HepG2 (cell line): ENCODE measurements at regions not wholly inside any gene's neighbourhood (a gene's known extent, or its start where the extent isn't known, plus 50 kb on each side); places are given as distances from the start of the nearest gene placed in this dataset.

Experiments used
- ATAC-seq: fragments of 200-7000 bp; cut with Tn5 transposase; 3 replicates; pipeline ENCODE4 v1.9.1; 2020; ENCODE audit warnings: mild to moderate bottlenecking, moderate library complexity
- BruUV-seq: library from RNA; stranded (reverse); fragments of 400-500 nt; replicated peaks from 2 replicates; lab custom pipeline; 2021; lab: Mats Ljungman, UMichigan
- CTCF ChIA-PET: fragments of 300-600 bp; formaldehyde crosslinking; extraction: SDS; loops from one replicate; lab custom pipeline; 2021; ENCODE audit warnings: low total read pairs, inconsistent platforms, low intra/inter-chr PET ratio; lab: Yijun Ruan, JAX
- POLR2A ChIA-PET: fragments of 350-600 bp; sonication (Branson Sonifier 250); formaldehyde crosslinking; loops from one replicate; lab custom pipeline; 2020; ENCODE audit warnings: antibody characterized with exemption, inconsistent platforms; lab: Yijun Ruan, JAX
- DNase-seq: peaks from one replicate; pipeline ENCODE4 v3.0.0-alpha.2; 2015; ENCODE audit warnings: low spot score
- FAIRE-seq: peaks from 3 replicates; lab custom pipeline; 2011; peaks lifted over from hg19 to GRCh38; lab: Jason Lieb, UNC
- H2AFZ ChIP-seq: one replicate; pipeline ENCODE4 v1.6.1; 2011; ENCODE audit warnings: low read length, inconsistent platforms
- H3K27ac ChIP-seq: fragments of 300-600 bp; 3 replicates; pipeline ENCODE4 v1.8.0; 2011; ENCODE audit warnings: mixed run types, mild to moderate bottlenecking, mixed read lengths, low read length, inconsistent platforms; ENCODE audit not compliant: insufficient read depth; ENCODE audit errors: extremely low read length
- H3K27me3 ChIP-seq, 2 experiments: fragments of 200-600 bp in 1 of 2; 2 replicates in 1 of 2; 3 replicates in 1 of 2; pipeline versions ENCODE4 v1.6.0 to v1.8.0; 2011; ENCODE audit warnings: low read length in 2 of 2, mild to moderate bottlenecking in 2 of 2, moderate library complexity in 2 of 2, inconsistent platforms in 1 of 2; ENCODE audit not compliant: insufficient read depth in 2 of 2, control insufficient read depth in 1 of 2
- H3K36me3 ChIP-seq, 2 experiments: fragments of 200-600 bp in 1 of 2; replicated peaks in 1 of 2; 2 replicates in 1 of 2; 3 replicates in 1 of 2; pipeline versions ENCODE4 v1.5.1 to v1.8.0; 2011; ENCODE audit warnings: low read length in 2 of 2, inconsistent platforms in 1 of 2; ENCODE audit not compliant: insufficient read depth in 2 of 2, control insufficient read depth in 1 of 2
- H3K4me1 ChIP-seq: 2 replicates; pipeline ENCODE4 v1.5.1; 2012; ENCODE audit warnings: low read length, inconsistent platforms; ENCODE audit not compliant: insufficient read depth
- H3K4me2 ChIP-seq: 2 replicates; pipeline ENCODE4 v1.6.0; 2011; ENCODE audit warnings: low read depth, low read length, inconsistent platforms
- H3K4me3 ChIP-seq, 3 experiments: fragments of 200-600 bp in 1 of 3; sonication (generic), shearing (Covaris generic) in 1 of 3; replicated peaks in 1 of 3; 2 replicates each; pipeline ENCODE4 v1.5.1; 2011 to 2016; ENCODE audit warnings: low read length in 3 of 3, inconsistent platforms in 2 of 3, low read depth in 2 of 3, mild to moderate bottlenecking in 2 of 3, control low read depth in 1 of 3, mixed read lengths in 1 of 3; ENCODE audit not compliant: insufficient read depth in 1 of 3
- H3K79me2 ChIP-seq: one replicate; pipeline ENCODE4 v1.6.1; 2011; ENCODE audit warnings: low read length, inconsistent platforms; ENCODE audit not compliant: insufficient read depth
- H3K9ac ChIP-seq: 2 replicates; pipeline ENCODE4 v1.6.0; 2011; ENCODE audit warnings: mild to moderate bottlenecking, low read depth, low read length, inconsistent platforms; ENCODE audit not compliant: insufficient read depth
- H3K9me3 ChIP-seq: 2 replicates; pipeline ENCODE4 v1.5.1; 2012; ENCODE audit warnings: mild to moderate bottlenecking, low read length
- H4K20me1 ChIP-seq: 2 replicates; pipeline ENCODE4 v1.6.0; 2011; ENCODE audit warnings: inconsistent platforms, mild to moderate bottlenecking, low read length, moderate library complexity; ENCODE audit not compliant: insufficient read depth
- CEBPB ChIP-seq: IDR thresholded peaks from 2 replicates; pipeline ENCODE4 v1.6.1; 2011; ENCODE audit warnings: low read depth, low read length, improper control_type of control experiment, borderline replicate concordance
- MAZ ChIP-seq, 2 experiments: sonication (generic) in 1 of 2; formaldehyde crosslinking in 1 of 2; IDR thresholded peaks; 2 replicates each; pipeline versions ENCODE4 v1.5.0 to v1.6.1; 2012 to 2020; ENCODE audit warnings: low read depth in 2 of 2, mild to moderate bottlenecking in 2 of 2, borderline replicate concordance in 1 of 2, improper control_type of control experiment in 1 of 2, low read length in 1 of 2, missing genetic modification reagents in 1 of 2, moderate library complexity in 1 of 2
- NR2F6 ChIP-seq, 2 experiments: IDR thresholded peaks; 2 replicates each; pipeline ENCODE4 v1.6.1; 2016; ENCODE audit warnings: antibody characterized with exemption in 1 of 2, mild to moderate bottlenecking in 1 of 2
- SIX4 ChIP-seq: sonication (generic); formaldehyde crosslinking; IDR thresholded peaks from 2 replicates; pipeline ENCODE4 v1.4.0; 2020; ENCODE audit warnings: missing genetic modification reagents
- SKI ChIP-seq: fragments of 450-650 bp; IDR thresholded peaks from one replicate; pipeline ENCODE4 v1.6.1; 2018; ENCODE audit warnings: mild to moderate bottlenecking; ENCODE audit not compliant: partially characterized antibody
- TRAFD1 ChIP-seq: sonication (generic); formaldehyde crosslinking; IDR thresholded peaks from 2 replicates; pipeline ENCODE4 v1.5.1; 2020; ENCODE audit warnings: missing genetic modification reagents, mild to moderate bottlenecking, borderline replicate concordance
- ZFP82 ChIP-seq: sonication (generic); formaldehyde crosslinking; IDR thresholded peaks from 2 replicates; pipeline ENCODE4 v1.5.1; 2020; ENCODE audit warnings: mild to moderate bottlenecking, missing genetic modification reagents, borderline replicate concordance
- ZNF30 ChIP-seq: sonication (generic); formaldehyde crosslinking; IDR thresholded peaks from 2 replicates; pipeline ENCODE4 v1.5.0; 2020; ENCODE audit warnings: mild to moderate bottlenecking, missing genetic modification reagents
- ZNF841 ChIP-seq: sonication (generic); formaldehyde crosslinking; IDR thresholded peaks from 2 replicates; pipeline ENCODE4 v1.8.1; 2023; ENCODE audit warnings: missing genetic modification reagents, borderline replicate concordance
- WGBS: methylation state at CpG from one replicate; pipeline ENCODE4 v1.1.6; 2017; ENCODE audit warnings: low lambda C conversion rate; 5-methylcytosine and 5-hydroxymethylcytosine counted together
- in situ Hi-C: cut with HindIII; loops from 2 replicates; pipeline ENCODE4 v1.10.0; 2017; ENCODE audit warnings: low pct_unique_long_range_greater_than_20kb; ENCODE audit not compliant: extremely low pct_ligation_motif_present
- intact Hi-C: fragments of 100-400 bp; cut with micrococcal nuclease; formaldehyde crosslinking; loops from one replicate; pipeline ENCODE4 v1.10.0; 2022; ENCODE audit not compliant: unreplicated experiment
- TF ChIP-seq, protein P1 (sequence below): sonication (generic); formaldehyde crosslinking; IDR thresholded peaks from 2 replicates; pipeline ENCODE4 v1.5.1; 2020; ENCODE audit warnings: mild to moderate bottlenecking, missing genetic modification reagents, moderate library complexity

GRCh38 chr12:102675672-102676071, 195.3 kb upstream of the IGF1 start:
- no peak for ATAC-seq
- H3K4me3 ChIP-seq, result no peak overlapping the region
- POLR2A ChIA-PET, result no interaction called here
- TF ChIP-seq, protein P1, sequence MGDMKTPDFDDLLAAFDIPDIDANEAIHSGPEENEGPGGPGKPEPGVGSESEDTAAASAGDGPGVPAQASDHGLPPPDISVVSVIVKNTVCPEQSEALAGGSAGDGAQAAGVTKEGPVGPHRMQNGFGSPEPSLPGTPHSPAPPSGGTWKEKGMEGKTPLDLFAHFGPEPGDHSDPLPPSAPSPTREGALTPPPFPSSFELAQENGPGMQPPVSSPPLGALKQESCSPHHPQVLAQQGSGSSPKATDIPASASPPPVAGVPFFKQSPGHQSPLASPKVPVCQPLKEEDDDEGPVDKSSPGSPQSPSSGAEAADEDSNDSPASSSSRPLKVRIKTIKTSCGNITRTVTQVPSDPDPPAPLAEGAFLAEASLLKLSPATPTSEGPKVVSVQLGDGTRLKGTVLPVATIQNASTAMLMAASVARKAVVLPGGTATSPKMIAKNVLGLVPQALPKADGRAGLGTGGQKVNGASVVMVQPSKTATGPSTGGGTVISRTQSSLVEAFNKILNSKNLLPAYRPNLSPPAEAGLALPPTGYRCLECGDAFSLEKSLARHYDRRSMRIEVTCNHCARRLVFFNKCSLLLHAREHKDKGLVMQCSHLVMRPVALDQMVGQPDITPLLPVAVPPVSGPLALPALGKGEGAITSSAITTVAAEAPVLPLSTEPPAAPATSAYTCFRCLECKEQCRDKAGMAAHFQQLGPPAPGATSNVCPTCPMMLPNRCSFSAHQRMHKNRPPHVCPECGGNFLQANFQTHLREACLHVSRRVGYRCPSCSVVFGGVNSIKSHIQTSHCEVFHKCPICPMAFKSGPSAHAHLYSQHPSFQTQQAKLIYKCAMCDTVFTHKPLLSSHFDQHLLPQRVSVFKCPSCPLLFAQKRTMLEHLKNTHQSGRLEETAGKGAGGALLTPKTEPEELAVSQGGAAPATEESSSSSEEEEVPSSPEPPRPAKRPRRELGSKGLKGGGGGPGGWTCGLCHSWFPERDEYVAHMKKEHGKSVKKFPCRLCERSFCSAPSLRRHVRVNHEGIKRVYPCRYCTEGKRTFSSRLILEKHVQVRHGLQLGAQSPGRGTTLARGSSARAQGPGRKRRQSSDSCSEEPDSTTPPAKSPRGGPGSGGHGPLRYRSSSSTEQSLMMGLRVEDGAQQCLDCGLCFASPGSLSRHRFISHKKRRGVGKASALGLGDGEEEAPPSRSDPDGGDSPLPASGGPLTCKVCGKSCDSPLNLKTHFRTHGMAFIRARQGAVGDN (CRISPR knock-in tag), result no peak
- TF ChIP-seq ZNF30 (CRISPR knock-in tag) (no peak), SIX4 (CRISPR knock-in tag) (no peak)
- peaks cover 19% of the 10 kb centered on the region for H3K9me3 ChIP-seq
- H3K27me3 ChIP-seq, result no peaks in the 10 kb centered on the region
- no peak overlapping the region for H3K4me2 ChIP-seq
- no peak for FAIRE-seq
- CTCF ChIA-PET, result no interaction called here
- H4K20me1 ChIP-seq, result no peaks in the 10 kb centered on the region
- H3K4me1 ChIP-seq, result no peaks in the 10 kb centered on the region
- H3K27ac ChIP-seq, result no peak overlapping the region
- no peak overlapping the region for H2AFZ ChIP-seq
- H3K9ac ChIP-seq, result no peak overlapping the region
- H3K79me2 ChIP-seq, result no peaks in the 10 kb centered on the region
- in situ Hi-C loops (no loop called here), intact Hi-C loops (no loop called here)
- no peaks in the 10 kb centered on the region for H3K36me3 ChIP-seq
- 9% methylated on average over 5 of the region's 5 CpGs for WGBS
- BruUV-seq, result no TSS peak
- DNase-seq, result no peak

DNA sequence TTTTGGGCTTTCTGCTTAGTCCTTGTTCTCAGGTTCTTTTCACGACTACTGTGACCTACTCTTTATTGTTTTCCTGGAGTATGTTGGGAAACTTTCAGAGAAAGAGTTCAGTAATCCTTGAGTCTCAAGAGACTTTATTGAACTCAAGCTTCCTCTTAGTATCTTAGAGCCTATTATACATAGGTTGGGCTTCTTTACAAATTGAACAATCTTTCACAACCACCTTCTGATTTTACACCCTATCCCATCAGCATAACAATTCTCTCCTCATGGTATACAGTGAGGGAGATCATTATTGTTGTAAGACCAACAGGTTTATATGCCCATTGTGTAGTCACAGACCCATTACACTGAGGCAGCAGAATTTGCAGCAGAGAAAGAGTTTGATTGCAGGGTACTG, 193.2 kb upstream of the IGF1 start:
- Histone ChIP-seq H3K79me2 (no peaks in the 10 kb centered on the region), H3K4me3 (no peak overlapping the region), H2AFZ (no peak overlapping the region), H4K20me1 (no peaks in the 10 kb centered on the region), H3K4me1 (no peaks in the 10 kb centered on the region), H3K36me3 (no peaks in the 10 kb centered on the region), H3K27ac (no peak overlapping the region), H3K9ac (no peak overlapping the region), H3K27me3 (no peaks in the 10 kb centered on the region), H3K4me2 (no peak overlapping the region), H3K9me3 (peaks cover 19% of the 10 kb centered on the region)
- intact Hi-C loops (no loop called here), in situ Hi-C loops (no loop called here)
- ChIA-PET CTCF (no interaction called here), POLR2A (no interaction called here)
- BruUV-seq, result no TSS peak
- no peak for ATAC-seq
- no peak for FAIRE-seq
- DNase-seq, result no peak
- 3% methylated on average over 1 of the region's 1 CpG for WGBS
- TF ChIP-seq SKI (no peak), TRAFD1 (CRISPR knock-in tag) (no peak), ZNF841 (CRISPR knock-in tag) (no peak), NR2F6 (IDR thresholded peaks at IDR 0.05) (no peak), NR2F6 (CRISPR knock-in tag; IDR thresholded peaks at IDR 0.05) (no peak), ZFP82 (no peak), CEBPB (no peak), MAZ (IDR thresholded peaks at IDR 0.05; ENCODE audit: borderline replicate concordance, low read depth, low read length) (no peak), MAZ (CRISPR knock-in tag; IDR thresholded peaks at IDR 0.05; ENCODE audit: low read depth) (no peak)
